ENCODE measurements at regions not wholly inside any gene's neighbourhood (a gene's known extent, or its start where the extent isn't known, plus 50 kb on each side); places are given as distances from the start of the nearest gene placed in this dataset.

- CTCF ChIA-PET = no interaction called here
- no peaks in the 10 kb centered on the region for H3K4me1 Mint-ChIP-seq (ENCODE audit: low read depth, unreplicated experiment)
- no TSS peak for BruUV-seq (replicated peaks)
- H3K4me3 ChIP-seq (ENCODE audit: low read depth, low read length) = no peak overlapping the region
- H3K36me3 ChIP-seq (ENCODE audit: control insufficient read depth, insufficient read depth, low read length) = no peaks in the 10 kb centered on the region
- H3K9me3 Mint-ChIP-seq (ENCODE audit: unreplicated experiment) = peaks cover 9% of the 10 kb centered on the region
- H3K4me1 ChIP-seq = no peaks in the 10 kb centered on the region
- no peaks in the 10 kb centered on the region for H3K27me3 ChIP-seq (replicated peaks; ENCODE audit: control insufficient read depth, insufficient read depth, low read length)
- no peak overlapping the region for H3K27ac Mint-ChIP-seq (ENCODE audit: unreplicated experiment)
- TF ChIP-seq CTCF (IDR thresholded peaks at IDR 0.05; ENCODE audit: insufficient read depth in 1 of 2, low read depth in 1 of 2, low read length in 1 of 2, severe bottlenecking in 1 of 2, unreplicated experiment in 1 of 2) = no peak
- intact Hi-C loops (cut with micrococcal nuclease; ENCODE audit: unreplicated experiment) = no loop called here
- no peak for DNase-seq
- H3K4me3 Mint-ChIP-seq (ENCODE audit: unreplicated experiment) = no peak overlapping the region
- POLR2A ChIA-PET = no interaction called here
- H3K36me3 Mint-ChIP-seq (ENCODE audit: insufficient read depth, unreplicated experiment) = no peaks in the 10 kb centered on the region
- H3K9me3 ChIP-seq = no peaks in the 10 kb centered on the region; the same call in 1 of the 2 replicates
- H3K27me3 Mint-ChIP-seq (ENCODE audit: insufficient read depth, unreplicated experiment) = peaks cover 10% of the 10 kb centered on the region
Measured at GRCh38 chr1:209235166-209235565, 348.3 kb upstream of the CAMK1G start.

DNA sequence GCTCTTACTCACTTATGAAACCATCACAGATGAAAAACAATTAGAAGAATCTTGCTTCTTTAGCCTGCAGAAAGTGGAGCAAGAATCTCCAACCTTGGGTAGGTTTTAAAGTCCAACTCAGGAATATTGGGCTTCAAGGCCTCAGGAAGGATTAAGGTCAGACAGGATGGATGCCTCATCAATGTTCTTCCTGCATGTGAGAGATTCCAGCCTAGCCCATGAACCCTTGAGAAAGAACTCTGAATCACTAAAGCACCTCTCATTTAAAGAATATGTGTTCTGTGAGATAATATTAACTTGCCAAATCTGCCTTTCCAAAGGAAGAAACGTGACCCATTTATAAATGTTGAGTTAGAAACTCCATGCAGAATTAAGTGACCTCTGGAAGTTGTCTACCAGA lies 345.2 kb upstream of the CAMK1G start:
- intact Hi-C loops (cut with micrococcal nuclease; ENCODE audit: unreplicated experiment) = no loop called here
- Histone ChIP-seq H3K27me3 (replicated peaks; ENCODE audit: control insufficient read depth, insufficient read depth, low read length) (no peaks in the 10 kb centered on the region), H3K36me3 (ENCODE audit: control insufficient read depth, insufficient read depth, low read length) (no peaks in the 10 kb centered on the region), H3K4me3 (ENCODE audit: low read depth, low read length) (no peak overlapping the region), H3K9me3 (no peaks in the 10 kb centered on the region; the same call in 1 of the 2 replicates), H3K4me1 (no peaks in the 10 kb centered on the region)
- H3K9me3 Mint-ChIP-seq (ENCODE audit: unreplicated experiment) = peaks cover 9% of the 10 kb centered on the region
- DNase-seq = no peak
- CTCF ChIA-PET = no interaction called here
- H3K4me3 Mint-ChIP-seq (ENCODE audit: unreplicated experiment) = no peak overlapping the region
- H3K27ac Mint-ChIP-seq (ENCODE audit: unreplicated experiment) = no peak overlapping the region
- TF ChIP-seq CTCF (IDR thresholded peaks at IDR 0.05; ENCODE audit: insufficient read depth in 1 of 2, low read depth in 1 of 2, low read length in 1 of 2, severe bottlenecking in 1 of 2, unreplicated experiment in 1 of 2) = no peak
- no TSS peak for BruUV-seq (replicated peaks)
- H3K27me3 Mint-ChIP-seq (ENCODE audit: insufficient read depth, unreplicated experiment) = peaks cover 22% of the 10 kb centered on the region
- POLR2A ChIA-PET = no interaction called here
- no peaks in the 10 kb centered on the region for H3K4me1 Mint-ChIP-seq (ENCODE audit: low read depth, unreplicated experiment)
- H3K36me3 Mint-ChIP-seq (ENCODE audit: insufficient read depth, unreplicated experiment) = no peaks in the 10 kb centered on the region

DNA sequence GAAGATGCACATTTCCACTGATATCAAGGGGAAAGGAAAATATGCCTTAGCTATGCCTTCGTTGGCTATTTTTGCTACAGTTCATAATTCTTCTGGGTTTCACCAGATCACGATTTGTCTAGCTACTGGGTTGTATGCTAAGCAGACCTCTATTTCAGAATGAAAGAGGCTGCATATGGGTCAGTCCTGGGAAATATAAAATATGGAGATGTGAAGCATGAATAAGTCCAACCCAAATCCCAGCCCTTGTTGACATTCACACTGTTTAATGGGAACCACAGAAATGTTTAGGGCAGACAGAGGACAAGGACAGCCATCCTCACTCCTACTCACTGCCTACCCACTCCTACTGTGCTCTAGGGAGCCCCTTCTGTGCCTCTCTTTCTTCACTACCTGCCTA lies 343.2 kb upstream of the CAMK1G start:
- Histone ChIP-seq H3K4me1 (no peaks in the 10 kb centered on the region), H3K27me3 (replicated peaks; ENCODE audit: control insufficient read depth, insufficient read depth, low read length) (no peaks in the 10 kb centered on the region), H3K4me3 (ENCODE audit: low read depth, low read length) (no peak overlapping the region), H3K9me3 (no peaks in the 10 kb centered on the region; the same call in 1 of the 2 replicates), H3K36me3 (ENCODE audit: control insufficient read depth, insufficient read depth, low read length) (no peaks in the 10 kb centered on the region)
- Mint-ChIP-seq H3K27ac (ENCODE audit: unreplicated experiment) (no peak overlapping the region), H3K4me3 (ENCODE audit: unreplicated experiment) (no peak overlapping the region), H3K27me3 (ENCODE audit: insufficient read depth, unreplicated experiment) (peaks cover 22% of the 10 kb centered on the region), H3K9me3 (ENCODE audit: unreplicated experiment) (peaks cover 9% of the 10 kb centered on the region), H3K36me3 (ENCODE audit: insufficient read depth, unreplicated experiment) (no peaks in the 10 kb centered on the region), H3K4me1 (ENCODE audit: low read depth, unreplicated experiment) (no peaks in the 10 kb centered on the region)
- POLR2A ChIA-PET = no interaction called here
- TF ChIP-seq CTCF (IDR thresholded peaks at IDR 0.05; ENCODE audit: insufficient read depth in 1 of 2, low read depth in 1 of 2, low read length in 1 of 2, severe bottlenecking in 1 of 2, unreplicated experiment in 1 of 2) = no peak
- CTCF ChIA-PET = no interaction called here
- no peak for DNase-seq
- no TSS peak for BruUV-seq (replicated peaks)
- intact Hi-C loops (cut with micrococcal nuclease; ENCODE audit: unreplicated experiment) = no loop called here

Measured in Caco-2 (cell line).